ENCODE measurements at regions not wholly inside any gene's neighbourhood (a gene's known extent, or its start where the extent isn't known, plus 50 kb on each side); places are given as distances from the start of the nearest gene placed in this dataset.

- Histone ChIP-seq H3K4me1 (ENCODE audit: insufficient read depth, low read length) (no peaks in the 10 kb centered on the region), H3K27me3 (ENCODE audit: insufficient read depth, low read length, poor library complexity, severe bottlenecking) (no peaks in the 10 kb centered on the region), H3K9me3 (ENCODE audit: low read length) (no peaks in the 10 kb centered on the region), H3K4me3 (ENCODE audit: low read length) (no peak overlapping the region), H3K27ac (ENCODE audit: low read depth, low read length) (no peak overlapping the region), H3K36me3 (ENCODE audit: insufficient read depth, low read length) (no peaks in the 10 kb centered on the region)
- POLR2A ChIA-PET, result no interaction called here
- no peak overlapping the region for H3K4me3 Mint-ChIP-seq
- H3K36me3 Mint-ChIP-seq, result no peaks in the 10 kb centered on the region
- no peaks in the 10 kb centered on the region for H3K9me3 Mint-ChIP-seq
- DNase-seq, result no peak
- no peaks in the 10 kb centered on the region for H3K4me1 Mint-ChIP-seq
- CTCF ChIA-PET, result no interaction called here
- H3K27ac Mint-ChIP-seq, result no peak overlapping the region
- H3K27me3 Mint-ChIP-seq, result peaks cover 7 to 48% of the 10 kb centered on the region in 2 donors
Observed at GRCh38 chr11:130816546-130817329, 99.5 kb downstream of the SNX19 start.

GRCh38 chr11:130817330-130817944, 98.8 kb downstream of the SNX19 start:
- Histone ChIP-seq H3K4me1 (ENCODE audit: insufficient read depth, low read length) (no peaks in the 10 kb centered on the region), H3K4me3 (ENCODE audit: low read length) (no peak overlapping the region), H3K27ac (ENCODE audit: low read depth, low read length) (no peak overlapping the region), H3K27me3 (ENCODE audit: insufficient read depth, low read length, poor library complexity, severe bottlenecking) (no peaks in the 10 kb centered on the region), H3K9me3 (ENCODE audit: low read length) (no peaks in the 10 kb centered on the region), H3K36me3 (ENCODE audit: insufficient read depth, low read length) (no peaks in the 10 kb centered on the region)
- H3K27me3 Mint-ChIP-seq, result peaks cover 7 to 44% of the 10 kb centered on the region in 2 donors
- POLR2A ChIA-PET, result no interaction called here
- H3K4me1 Mint-ChIP-seq, result no peaks in the 10 kb centered on the region
- H3K27ac Mint-ChIP-seq, result no peak overlapping the region
- CTCF ChIA-PET, result no interaction called here
- no peaks in the 10 kb centered on the region for H3K36me3 Mint-ChIP-seq
- no peaks in the 10 kb centered on the region for H3K9me3 Mint-ChIP-seq
- DNase-seq, result no peak
- H3K4me3 Mint-ChIP-seq, result no peak overlapping the region

- H3K4me1 Mint-ChIP-seq, result no peaks in the 10 kb centered on the region
- no peaks in the 10 kb centered on the region for H3K9me3 Mint-ChIP-seq
- H3K9me3 ChIP-seq (ENCODE audit: low read length), result no peaks in the 10 kb centered on the region
- no peak overlapping the region for H3K4me3 ChIP-seq (ENCODE audit: low read length)
- DNase-seq, result no peak
- CTCF ChIA-PET, result no interaction called here
- H3K27me3 ChIP-seq (ENCODE audit: insufficient read depth, low read length, poor library complexity, severe bottlenecking), result no peaks in the 10 kb centered on the region
- H3K36me3 ChIP-seq (ENCODE audit: insufficient read depth, low read length), result no peaks in the 10 kb centered on the region
- H3K27me3 Mint-ChIP-seq, result peaks cover 5 to 24% of the 10 kb centered on the region in 2 donors
- H3K4me3 Mint-ChIP-seq, result no peak overlapping the region
- no peaks in the 10 kb centered on the region for H3K4me1 ChIP-seq (ENCODE audit: insufficient read depth, low read length)
- no peak overlapping the region for H3K27ac ChIP-seq (ENCODE audit: low read depth, low read length)
- POLR2A ChIA-PET, result no interaction called here
- H3K36me3 Mint-ChIP-seq, result no peaks in the 10 kb centered on the region
- H3K27ac Mint-ChIP-seq, result no peak overlapping the region
Observed at GRCh38 chr11:130819625-130820024, 96.7 kb downstream of the SNX19 start.

All from CD8-positive, alpha-beta memory T cell (primary cell).